GM20000 (cell line): ENCODE measurements at regions not wholly inside any gene's neighbourhood (a gene's known extent, or its start where the extent isn't known, plus 50 kb on each side); places are given as distances from the start of the nearest gene placed in this dataset.
"Not testable (repeated sequence)": the region's sequence is repeated elsewhere in the genome, so short reads cannot be mapped to it uniquely, and the experiment has no call there.

Source experiments
- DNase-seq: peaks from one replicate; pipeline ENCODE4 v3.0.0; 2012; ENCODE audit warnings: low spot score
- TF ChIP-seq, protein P1 (sequence below): IDR thresholded peaks from 2 replicates; pipeline ENCODE4 v1.5.1; 2012; ENCODE audit warnings: mild to moderate bottlenecking, control low read depth; ENCODE audit errors: extremely low read depth, missing control alignments

GRCh38 chr14:80310938-80311750 lies 99.8 kb upstream of the DIO2 start:
- TF ChIP-seq, protein P1, sequence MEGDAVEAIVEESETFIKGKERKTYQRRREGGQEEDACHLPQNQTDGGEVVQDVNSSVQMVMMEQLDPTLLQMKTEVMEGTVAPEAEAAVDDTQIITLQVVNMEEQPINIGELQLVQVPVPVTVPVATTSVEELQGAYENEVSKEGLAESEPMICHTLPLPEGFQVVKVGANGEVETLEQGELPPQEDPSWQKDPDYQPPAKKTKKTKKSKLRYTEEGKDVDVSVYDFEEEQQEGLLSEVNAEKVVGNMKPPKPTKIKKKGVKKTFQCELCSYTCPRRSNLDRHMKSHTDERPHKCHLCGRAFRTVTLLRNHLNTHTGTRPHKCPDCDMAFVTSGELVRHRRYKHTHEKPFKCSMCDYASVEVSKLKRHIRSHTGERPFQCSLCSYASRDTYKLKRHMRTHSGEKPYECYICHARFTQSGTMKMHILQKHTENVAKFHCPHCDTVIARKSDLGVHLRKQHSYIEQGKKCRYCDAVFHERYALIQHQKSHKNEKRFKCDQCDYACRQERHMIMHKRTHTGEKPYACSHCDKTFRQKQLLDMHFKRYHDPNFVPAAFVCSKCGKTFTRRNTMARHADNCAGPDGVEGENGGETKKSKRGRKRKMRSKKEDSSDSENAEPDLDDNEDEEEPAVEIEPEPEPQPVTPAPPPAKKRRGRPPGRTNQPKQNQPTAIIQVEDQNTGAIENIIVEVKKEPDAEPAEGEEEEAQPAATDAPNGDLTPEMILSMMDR = no peak
- DNase-seq = no peak

DNA sequence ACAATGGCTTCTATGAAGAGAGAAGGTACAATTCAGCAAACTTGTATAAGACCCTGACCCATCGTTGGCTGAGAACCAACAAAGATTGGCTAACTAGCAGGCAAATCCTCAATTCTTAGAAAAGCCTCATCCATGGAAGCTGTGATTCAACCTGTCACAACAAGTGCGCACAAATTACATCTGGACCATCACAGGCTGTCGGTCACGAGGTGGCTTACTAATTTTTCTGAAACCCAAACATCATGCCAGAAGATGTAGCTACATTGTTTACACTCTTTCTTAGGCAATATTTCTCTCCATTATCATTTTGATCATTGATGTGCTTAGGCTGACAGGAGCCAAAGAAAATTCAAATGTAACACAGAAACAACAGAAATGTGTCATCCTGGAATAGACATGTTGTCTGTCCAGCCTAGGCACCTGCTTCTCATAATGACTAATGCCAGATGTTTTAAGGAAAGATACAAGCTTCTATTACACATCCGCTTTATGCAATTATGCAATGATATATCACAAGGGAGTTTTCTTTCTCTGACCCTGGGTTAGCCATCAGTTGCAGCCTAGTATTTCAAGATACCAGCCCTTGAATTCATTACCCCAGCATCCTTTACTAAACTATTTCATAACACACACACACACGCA lies 92.9 kb upstream of the DIO2 start:
- TF ChIP-seq, protein P1 = no peak
- no peak for DNase-seq

- TF ChIP-seq, protein P1 = no peak
Observed at GRCh38 chr14:80300351-80300750, 89.0 kb upstream of the DIO2 start.

GRCh38 chr14:80298491-80299017 lies 87.2 kb upstream of the DIO2 start:
- no peak for DNase-seq
- TF ChIP-seq, protein P1 = no peak

More at GRCh38 chr14:80300351-80300750, 89.0 kb upstream of the DIO2 start:
- no peak for DNase-seq

GRCh38 chr14:80291101-80291500 lies 79.8 kb upstream of the DIO2 start:
- no peak for DNase-seq

DNA sequence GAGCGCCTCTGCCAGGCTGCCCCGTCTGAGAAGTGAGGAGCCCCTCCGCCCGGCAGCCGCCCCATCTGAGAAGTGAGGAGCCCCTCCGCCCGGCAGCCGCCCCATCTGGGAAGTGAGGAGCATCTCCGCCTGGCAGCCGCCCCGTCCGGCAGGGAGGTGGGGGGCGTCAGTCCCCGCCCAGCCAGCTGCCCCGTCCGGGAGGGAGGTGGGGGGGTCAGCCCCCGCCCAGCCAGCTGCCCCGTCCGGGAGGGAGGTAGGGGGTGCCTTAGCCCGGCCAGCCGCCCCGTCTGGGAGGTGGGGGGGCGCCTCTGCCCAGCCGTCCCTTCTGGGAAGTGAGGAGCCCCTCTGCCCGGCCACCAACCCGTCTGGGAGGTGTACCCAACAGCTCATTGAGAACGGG lies 75.4 kb upstream of the DIO2 start:
- DNase-seq = not testable (repeated sequence)

More at GRCh38 chr14:80291101-80291500, 79.8 kb upstream of the DIO2 start:
- TF ChIP-seq, protein P1 = no peak

DNA sequence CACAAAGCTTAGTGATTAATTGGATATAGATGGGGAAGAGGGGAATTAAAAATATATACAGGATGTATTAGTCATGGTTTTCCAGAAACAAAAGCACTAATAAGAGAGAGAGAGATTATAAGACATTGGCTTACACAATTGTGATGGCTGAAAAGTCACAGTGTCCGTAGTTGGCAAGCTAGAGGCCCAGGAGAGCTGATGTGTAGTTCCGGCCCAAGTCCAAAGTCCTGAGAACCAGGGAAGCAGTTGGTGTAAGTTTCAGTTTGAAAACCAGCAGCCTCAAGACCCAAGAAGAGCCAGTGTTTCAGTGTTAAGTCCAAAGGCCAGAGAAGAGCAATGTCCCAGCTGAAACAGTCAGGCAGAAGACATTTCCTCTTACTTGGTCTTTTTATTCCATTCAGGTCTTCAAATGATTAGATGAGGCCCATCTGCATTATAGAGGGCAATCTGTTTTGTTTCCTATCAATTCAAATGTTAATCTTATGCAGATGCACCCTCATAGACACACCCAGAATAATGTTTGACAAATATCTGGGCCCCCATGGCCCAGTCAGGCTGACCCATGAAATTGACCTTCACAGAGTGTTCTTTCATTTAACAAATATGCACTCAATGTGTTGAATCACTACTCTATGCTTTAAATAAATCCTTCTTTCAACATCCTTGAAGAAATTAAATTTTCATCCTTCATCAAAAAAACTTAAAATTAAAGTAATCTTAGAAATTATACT lies 67.2 kb upstream of the DIO2 start:
- TF ChIP-seq, protein P1 = no peak

More for the DNA sequence above, 67.2 kb upstream of the DIO2 start:
- no peak for DNase-seq
